Liver (tissue), 8 donors: ENCODE measurements at regions not wholly inside any gene's neighbourhood (a gene's known extent, or its start where the extent isn't known, plus 50 kb on each side); places are given as distances from the start of the nearest gene placed in this dataset.

Experiments
- DNase-seq: peaks from one replicate; pipeline ENCODE4 v3.0.0-alpha.2; 2017; ENCODE audit warnings: low spot score
- H3K27ac ChIP-seq, 2 donors: one replicate each; pipeline ENCODE4 v1.7.0; 2013; ENCODE audit warnings: inconsistent platforms in 2 of 2, low read length in 2 of 2, control low read depth in 1 of 2, low read depth in 1 of 2, mild to moderate bottlenecking in 1 of 2
- H3K27me3 ChIP-seq, 4 donors: one replicate each; pipeline versions ENCODE4 v1.6.1 to v1.7.0; 2013; ENCODE audit warnings: low read length in 3 of 4, inconsistent platforms in 1 of 4, mild to moderate bottlenecking in 1 of 4, moderate library complexity in 1 of 4; ENCODE audit not compliant: control insufficient read depth in 4 of 4, insufficient read depth in 4 of 4
- H3K36me3 ChIP-seq, 4 donors: one replicate each; pipeline versions ENCODE4 v1.6.1 to v1.7.0; 2013; ENCODE audit warnings: low read length in 3 of 4, mild to moderate bottlenecking in 3 of 4, low read depth in 1 of 4, moderate library complexity in 1 of 4; ENCODE audit not compliant: control insufficient read depth in 4 of 4, insufficient read depth in 3 of 4
- H3K4me1 ChIP-seq, 4 donors: one replicate each; pipeline versions ENCODE4 v1.6.1 to v1.7.0; 2013; ENCODE audit warnings: low read length in 3 of 4, mild to moderate bottlenecking in 3 of 4, moderate library complexity in 1 of 4; ENCODE audit not compliant: control insufficient read depth in 4 of 4, insufficient read depth in 4 of 4
- H3K4me3 ChIP-seq, 3 donors: one replicate each; pipeline versions ENCODE4 v1.6.1 to v1.7.0; 2013; ENCODE audit warnings: low read length in 3 of 3, control low read depth in 1 of 3, low read depth in 1 of 3, mild to moderate bottlenecking in 1 of 3
- H3K9ac ChIP-seq, 2 donors: one replicate each; pipeline ENCODE4 v1.7.0; 2013; ENCODE audit warnings: low read length in 2 of 2, mild to moderate bottlenecking in 2 of 2, moderate library complexity in 2 of 2, control low read depth in 1 of 2, low read depth in 1 of 2
- H3K9me3 ChIP-seq, 4 donors: one replicate each; pipeline versions ENCODE4 v1.6.1 to v1.7.0; 2013; ENCODE audit warnings: low read length in 3 of 4; ENCODE audit not compliant: control insufficient read depth in 4 of 4
- CTCF ChIP-seq: fragments of 150-350 bp; IDR thresholded peaks from 2 replicates; pipeline ENCODE4 v1.5.1; 2017; ENCODE audit warnings: improper control_type of control experiment, low read depth, low read length; ENCODE audit not compliant: missing input control
- EGR1 ChIP-seq, 2 donors: IDR thresholded peaks; 2 replicates each; pipeline ENCODE4 v1.6.1; 2016 to 2018; ENCODE audit warnings: antibody characterized with exemption in 2 of 2, low read depth in 2 of 2
- FOXA1 ChIP-seq: IDR thresholded peaks from 2 replicates; pipeline ENCODE4 v1.6.1; 2016; ENCODE audit warnings: antibody characterized with exemption
- FOXA2 ChIP-seq: IDR thresholded peaks from 2 replicates; pipeline ENCODE4 v1.6.1; 2016; ENCODE audit warnings: antibody characterized with exemption
- GABPA ChIP-seq, 2 donors: IDR thresholded peaks in 1 of 2; conservative IDR thresholded peaks in 1 of 2; 2 replicates each; pipeline ENCODE4 v1.6.1; 2016; ENCODE audit warnings: antibody characterized with exemption in 2 of 2, mild to moderate bottlenecking in 1 of 2, moderate library complexity in 1 of 2
- HNF4A ChIP-seq, 2 donors: conservative IDR thresholded peaks; 2 replicates each; pipeline ENCODE4 v1.6.1; 2016; ENCODE audit warnings: antibody characterized with exemption in 2 of 2, mild to moderate bottlenecking in 2 of 2
- HNF4G ChIP-seq: IDR thresholded peaks from 2 replicates; pipeline ENCODE4 v1.6.1; 2016; ENCODE audit warnings: antibody characterized with exemption
- JUND ChIP-seq, 2 donors: IDR thresholded peaks; 2 replicates each; pipeline ENCODE4 v1.6.1; 2016; ENCODE audit warnings: antibody characterized with exemption in 2 of 2
- NR2F2 ChIP-seq: IDR thresholded peaks from 2 replicates; pipeline ENCODE4 v1.6.1; 2016; ENCODE audit warnings: antibody characterized with exemption
- RAD21 ChIP-seq, 2 donors: IDR thresholded peaks; 2 replicates each; pipeline ENCODE4 v1.6.1; 2016; ENCODE audit warnings: antibody characterized with exemption in 2 of 2, mild to moderate bottlenecking in 2 of 2
- REST ChIP-seq: IDR thresholded peaks from 2 replicates; pipeline ENCODE4 v1.6.1; 2016; ENCODE audit warnings: antibody characterized with exemption, mild to moderate bottlenecking
- RXRA ChIP-seq, 2 donors: IDR thresholded peaks; 2 replicates each; pipeline ENCODE4 v1.6.1; 2017 to 2018; ENCODE audit warnings: antibody characterized with exemption in 2 of 2, mild to moderate bottlenecking in 1 of 2
- SP1 ChIP-seq: IDR thresholded peaks from 2 replicates; pipeline ENCODE4 v1.6.1; 2018; ENCODE audit warnings: antibody characterized with exemption, mild to moderate bottlenecking
- TAF1 ChIP-seq: conservative IDR thresholded peaks from 2 replicates; pipeline ENCODE4 v1.6.1; 2016; ENCODE audit warnings: antibody characterized with exemption, mild to moderate bottlenecking
- YY1 ChIP-seq: IDR thresholded peaks from 2 replicates; pipeline ENCODE4 v1.6.1; 2016; ENCODE audit warnings: antibody characterized with exemption, mild to moderate bottlenecking
- ZBTB33 ChIP-seq: IDR thresholded peaks from 2 replicates; pipeline ENCODE4 v1.6.1; 2016; ENCODE audit warnings: antibody characterized with exemption
- WGBS: extraction: QIAGEN DNeasy Blood & Tissue Kit; methylation state at CpG from one replicate; pipeline ENCODE4 v1.1.7; 2013; 5-methylcytosine and 5-hydroxymethylcytosine counted together
- TF ChIP-seq, protein P1 (sequence below): IDR thresholded peaks from 2 replicates; pipeline ENCODE4 v1.6.1; 2016; ENCODE audit warnings: antibody characterized with exemption
- TF ChIP-seq, protein P2 (sequence below): IDR thresholded peaks from 2 replicates; pipeline ENCODE4 v1.6.1; 2016; ENCODE audit warnings: antibody characterized with exemption
- donor health status: healthy.
- donor health status: healthy.
- donor health status: healthy.
- donor health status: healthy.
- donor health status: healthy.

DNA sequence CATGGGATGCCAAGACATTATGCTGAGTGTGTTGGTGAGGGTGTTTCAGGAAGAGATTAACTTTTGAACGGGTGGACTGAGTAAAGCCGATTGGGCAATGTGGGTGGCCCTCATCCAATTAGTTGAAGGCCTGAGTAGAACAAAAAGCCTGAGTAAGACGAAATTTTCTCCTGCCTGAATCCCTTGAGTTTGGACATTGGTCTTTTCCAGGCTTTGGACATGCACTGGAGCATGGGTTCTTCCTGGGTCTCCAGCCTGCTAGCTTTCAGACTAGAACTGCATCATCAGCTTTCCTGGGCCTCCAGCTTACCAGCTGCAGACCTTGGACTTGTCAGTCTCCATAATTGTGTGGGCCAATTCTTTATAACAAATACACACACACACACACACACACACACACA, 63.6 kb downstream of the NIBAN1 start:
- H3K4me3 ChIP-seq, result no peak overlapping the region
- WGBS, result 51% methylated on average over 3 of the region's 3 CpGs
- TF ChIP-seq REST (no peak), JUND (IDR thresholded peaks at IDR 0.05) (no peak), GABPA (IDR thresholded peaks at IDR 0.05 in 1 of 2, conservative IDR thresholded peaks at IDR 0.05 in 1 of 2) (no peak), NR2F2 (no peak), FOXA2 (no peak), RXRA (IDR thresholded peaks at IDR 0.05) (no peak), SP1 (no peak), CTCF (no peak), FOXA1 (no peak), ZBTB33 (no peak), HNF4G (no peak), HNF4A (conservative IDR thresholded peaks at IDR 0.05) (no peak), EGR1 (IDR thresholded peaks at IDR 0.05; ENCODE audit: low read depth in 2 of 2) (no peak), TAF1 (no peak)
- no peaks in the 10 kb centered on the region for H3K27me3 ChIP-seq
- no peaks in the 10 kb centered on the region for H3K4me1 ChIP-seq
- no peak overlapping the region for H3K9ac ChIP-seq
- no peak for DNase-seq
- H3K27ac ChIP-seq, result no peak overlapping the region
- no peaks in the 10 kb centered on the region for H3K36me3 ChIP-seq
- H3K9me3 ChIP-seq, result no peaks in the 10 kb centered on the region

DNA sequence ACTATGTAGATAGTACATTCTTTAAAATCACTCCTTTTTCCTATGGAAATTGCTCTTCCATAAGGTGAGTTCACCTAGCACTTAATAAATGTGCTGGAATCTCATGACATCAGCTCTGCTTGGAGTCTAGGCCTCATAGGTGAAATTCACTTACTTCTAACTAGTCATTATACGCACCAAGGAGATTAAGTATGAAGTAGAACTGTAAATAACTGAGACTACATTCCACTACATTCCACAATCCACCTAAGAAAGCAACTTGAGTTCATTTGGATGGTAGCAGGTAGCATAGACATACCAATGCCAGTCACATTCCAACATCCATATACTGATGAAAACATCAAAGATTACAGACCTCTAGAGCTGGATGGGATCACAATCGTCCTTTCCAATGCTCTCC, 64.3 kb downstream of the NIBAN1 start:
- no peak overlapping the region for H3K27ac ChIP-seq
- 88% methylated on average over 2 of the region's 2 CpGs for WGBS
- H3K4me1 ChIP-seq, result no peaks in the 10 kb centered on the region
- no peaks in the 10 kb centered on the region for H3K36me3 ChIP-seq
- no peak overlapping the region for H3K4me3 ChIP-seq
- DNase-seq, result no peak
- no peak overlapping the region for H3K9ac ChIP-seq
- no peak for TF ChIP-seq HNF4A (conservative IDR thresholded peaks at IDR 0.05)
- TF ChIP-seq HNF4G, result no peak
- TF ChIP-seq EGR1 (IDR thresholded peaks at IDR 0.05; ENCODE audit: low read depth in 2 of 2), result no peak
- TF ChIP-seq, protein P1, sequence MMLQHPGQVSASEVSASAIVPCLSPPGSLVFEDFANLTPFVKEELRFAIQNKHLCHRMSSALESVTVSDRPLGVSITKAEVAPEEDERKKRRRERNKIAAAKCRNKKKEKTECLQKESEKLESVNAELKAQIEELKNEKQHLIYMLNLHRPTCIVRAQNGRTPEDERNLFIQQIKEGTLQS, result no peak
- no peak for TF ChIP-seq CTCF
- TF ChIP-seq FOXA2, result no peak
- TF ChIP-seq YY1, result no peak
- TF ChIP-seq FOXA1, result no peak
- TF ChIP-seq, protein P2, sequence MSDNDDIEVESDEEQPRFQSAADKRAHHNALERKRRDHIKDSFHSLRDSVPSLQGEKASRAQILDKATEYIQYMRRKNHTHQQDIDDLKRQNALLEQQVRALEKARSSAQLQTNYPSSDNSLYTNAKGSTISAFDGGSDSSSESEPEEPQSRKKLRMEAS, result no peak
- TF ChIP-seq RXRA (IDR thresholded peaks at IDR 0.05), result no peak
- TF ChIP-seq RAD21 (IDR thresholded peaks at IDR 0.05), result no peak
- no peak for TF ChIP-seq ZBTB33
- H3K9me3 ChIP-seq, result no peaks in the 10 kb centered on the region
- H3K27me3 ChIP-seq, result no peaks in the 10 kb centered on the region
